ENCODE measurements at regions not wholly inside any gene's neighbourhood (a gene's known extent, or its start where the extent isn't known, plus 50 kb on each side); places are given as distances from the start of the nearest gene placed in this dataset.

DNA sequence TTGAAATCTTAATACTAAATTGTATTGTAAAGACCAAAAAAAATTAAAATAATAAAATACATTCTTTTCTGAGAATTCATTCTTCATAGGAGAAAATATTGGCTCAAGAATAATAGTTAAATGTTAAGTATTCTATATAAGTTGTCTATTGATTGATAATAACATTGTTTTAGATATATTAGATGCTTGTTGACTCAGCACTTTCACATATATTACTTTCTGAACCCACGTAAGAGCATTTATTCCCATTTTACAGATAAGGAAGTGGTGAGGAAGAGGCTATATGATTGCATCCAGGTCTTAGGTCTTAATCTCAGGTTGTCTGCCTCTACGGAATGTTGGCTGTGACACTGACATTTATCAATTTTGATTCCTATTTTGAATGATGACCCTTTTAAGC lies 898.8 kb downstream of the TTLL7 start:
- Histone ChIP-seq H2BK12ac (ENCODE audit: low read length) (no peak overlapping the region), H3K4me1 (ENCODE audit: control insufficient read depth in 1 of 2, insufficient read depth in 2 of 2, low read length in 2 of 2) (peaks cover 0 to 5% of the 10 kb centered on the region in 2 experiments), H2BK5ac (ENCODE audit: low read depth, low read length, poor library complexity) (no peak overlapping the region), H2AFZ (ENCODE audit: insufficient read depth, low read length, poor library complexity) (no peak overlapping the region), H3K9ac (ENCODE audit: low read length) (no peak overlapping the region), H4K91ac (ENCODE audit: low read depth, low read length) (no peak overlapping the region), H4K12ac (ENCODE audit: low read depth, low read length) (no peak overlapping the region), H3K4ac (ENCODE audit: low read depth, low read length) (no peak overlapping the region), H4K8ac (ENCODE audit: low read depth, low read length) (no peak overlapping the region), H3K4me3 (ENCODE audit: low read depth, low read length) (no peak overlapping the region), H3K27me3 (ENCODE audit: insufficient read depth, low read length) (no peaks in the 10 kb centered on the region), H3K79me1 (ENCODE audit: low read length) (peaks cover 13% of the 10 kb centered on the region), H3K4me2 (ENCODE audit: low read length) (no peak overlapping the region), H3K23ac (ENCODE audit: low read length) (no peak overlapping the region), H3K36me3 (ENCODE audit: control insufficient read depth in 1 of 2, insufficient read depth in 2 of 2, low read length in 2 of 2) (no peaks in the 10 kb centered on the region), H3K79me2 (ENCODE audit: control insufficient read depth, insufficient read depth, low read length, poor library complexity) (no peaks in the 10 kb centered on the region), H3K14ac (ENCODE audit: low read length) (no peak overlapping the region), H3K27ac (ENCODE audit: low read depth, low read length) (no peak overlapping the region), H2BK120ac (ENCODE audit: insufficient read depth, low read length, poor library complexity) (no peak overlapping the region), H2AK5ac (ENCODE audit: low read length) (no peak overlapping the region), H3K18ac (ENCODE audit: low read length) (no peak overlapping the region), H3K9me3 (ENCODE audit: insufficient read depth, low read depth, low read length) (no peaks in the 10 kb centered on the region)
- no peak for DNase-seq
- no CpG with 5 or more reads among the region's 2 CpGs for WGBS (ENCODE audit: extremely low coverage, insufficient coverage, insufficient read length)

DNA sequence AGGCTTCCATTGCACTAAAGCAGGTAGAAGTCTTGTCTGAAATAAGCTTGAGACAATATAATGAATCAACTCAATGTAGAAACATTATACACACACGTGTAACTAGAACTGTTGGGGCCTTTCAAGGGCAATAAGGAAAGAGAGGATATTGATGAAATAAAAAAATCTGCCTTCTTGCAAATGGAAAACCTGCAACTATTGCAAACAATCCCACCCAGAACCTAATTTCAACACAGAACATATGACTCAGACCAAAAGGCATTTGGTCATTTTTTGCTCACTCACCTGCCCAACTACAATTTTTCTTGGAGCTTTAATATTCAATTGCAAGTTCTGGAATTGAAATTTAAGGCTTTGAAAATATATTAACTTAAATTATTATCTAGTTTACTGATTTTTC lies 900.1 kb downstream of the TTLL7 start:
- Histone ChIP-seq H3K4ac (ENCODE audit: low read depth, low read length) (no peak overlapping the region), H3K14ac (ENCODE audit: low read length) (no peak overlapping the region), H3K79me1 (ENCODE audit: low read length) (peaks cover 11% of the 10 kb centered on the region), H3K9me3 (ENCODE audit: insufficient read depth, low read depth, low read length) (no peaks in the 10 kb centered on the region), H4K91ac (ENCODE audit: low read depth, low read length) (no peak overlapping the region), H2BK120ac (ENCODE audit: insufficient read depth, low read length, poor library complexity) (no peak overlapping the region), H2AFZ (ENCODE audit: insufficient read depth, low read length, poor library complexity) (no peak overlapping the region), H4K8ac (ENCODE audit: low read depth, low read length) (no peak overlapping the region), H3K36me3 (ENCODE audit: control insufficient read depth in 1 of 2, insufficient read depth in 2 of 2, low read length in 2 of 2) (no peaks in the 10 kb centered on the region), H3K4me1 (ENCODE audit: control insufficient read depth in 1 of 2, insufficient read depth in 2 of 2, low read length in 2 of 2) (peaks cover 0 to 5% of the 10 kb centered on the region in 2 experiments), H3K27me3 (ENCODE audit: insufficient read depth, low read length) (no peaks in the 10 kb centered on the region), H4K12ac (ENCODE audit: low read depth, low read length) (no peak overlapping the region), H3K79me2 (ENCODE audit: control insufficient read depth, insufficient read depth, low read length, poor library complexity) (no peaks in the 10 kb centered on the region), H3K4me3 (ENCODE audit: low read depth, low read length) (no peak overlapping the region), H3K4me2 (ENCODE audit: low read length) (no peak overlapping the region), H2AK5ac (ENCODE audit: low read length) (no peak overlapping the region), H3K23ac (ENCODE audit: low read length) (no peak overlapping the region), H2BK5ac (ENCODE audit: low read depth, low read length, poor library complexity) (no peak overlapping the region), H3K18ac (ENCODE audit: low read length) (no peak overlapping the region), H2BK12ac (ENCODE audit: low read length) (no peak overlapping the region), H3K9ac (ENCODE audit: low read length) (no peak overlapping the region), H3K27ac (ENCODE audit: low read depth, low read length) (no peak overlapping the region)
- WGBS (ENCODE audit: extremely low coverage, insufficient coverage, insufficient read length) = no CpG with 5 or more reads among the region's 1 CpG
- peak in 1 of 2 donors; percentile 62 for DNase-seq

DNA sequence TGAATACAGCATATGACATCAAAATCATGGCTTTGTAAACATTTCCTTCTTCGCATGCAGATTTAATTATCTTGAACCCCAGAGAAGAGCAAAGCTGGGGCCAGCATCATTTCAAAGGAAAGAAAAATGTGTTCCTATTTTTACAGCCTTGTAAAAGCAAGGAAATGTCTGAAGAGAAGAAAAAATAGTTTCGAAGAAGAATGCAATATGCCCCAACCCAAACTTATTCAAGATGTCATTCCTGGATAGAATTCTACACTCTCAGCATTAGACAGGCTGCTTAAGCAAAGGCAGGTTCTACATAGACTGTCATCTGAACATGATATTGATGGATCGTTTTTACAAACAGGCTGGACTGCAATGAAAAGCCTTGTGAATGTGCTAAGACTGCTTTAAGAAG lies 900.8 kb downstream of the TTLL7 start:
- no peak overlapping the region for H4K91ac ChIP-seq (ENCODE audit: low read depth, low read length)
- no peak overlapping the region for H3K4ac ChIP-seq (ENCODE audit: low read depth, low read length)
- no peak overlapping the region for H3K23ac ChIP-seq (ENCODE audit: low read length)
- no peak overlapping the region for H3K9ac ChIP-seq (ENCODE audit: low read length)
- no peaks in the 10 kb centered on the region for H3K36me3 ChIP-seq (ENCODE audit: control insufficient read depth in 1 of 2, insufficient read depth in 2 of 2, low read length in 2 of 2)
- no peak overlapping the region for H4K12ac ChIP-seq (ENCODE audit: low read depth, low read length)
- no peak overlapping the region for H2AFZ ChIP-seq (ENCODE audit: insufficient read depth, low read length, poor library complexity)
- no peak overlapping the region for H2BK120ac ChIP-seq (ENCODE audit: insufficient read depth, low read length, poor library complexity)
- no peaks in the 10 kb centered on the region for H3K9me3 ChIP-seq (ENCODE audit: insufficient read depth, low read depth, low read length)
- H3K79me1 ChIP-seq (ENCODE audit: low read length) = peaks cover 9% of the 10 kb centered on the region
- H3K4me2 ChIP-seq (ENCODE audit: low read length) = no peak overlapping the region
- H3K4me3 ChIP-seq (ENCODE audit: low read depth, low read length) = no peak overlapping the region
- H3K14ac ChIP-seq (ENCODE audit: low read length) = no peak overlapping the region
- no peaks in the 10 kb centered on the region for H3K79me2 ChIP-seq (ENCODE audit: control insufficient read depth, insufficient read depth, low read length, poor library complexity)
- no peak overlapping the region for H3K18ac ChIP-seq (ENCODE audit: low read length)
- peaks cover 0 to 3% of the 10 kb centered on the region in 2 experiments for H3K4me1 ChIP-seq (ENCODE audit: control insufficient read depth in 1 of 2, insufficient read depth in 2 of 2, low read length in 2 of 2)
- DNase-seq = no peak
- no peak overlapping the region for H2BK12ac ChIP-seq (ENCODE audit: low read length)
- no peak overlapping the region for H2BK5ac ChIP-seq (ENCODE audit: low read depth, low read length, poor library complexity)
- no peak overlapping the region for H3K27ac ChIP-seq (ENCODE audit: low read depth, low read length)
- H4K8ac ChIP-seq (ENCODE audit: low read depth, low read length) = no peak overlapping the region
- no CpG with 5 or more reads among the region's 3 CpGs for WGBS (ENCODE audit: extremely low coverage, insufficient coverage, insufficient read length)
- H3K27me3 ChIP-seq (ENCODE audit: insufficient read depth, low read length) = no peaks in the 10 kb centered on the region
- no peak overlapping the region for H2AK5ac ChIP-seq (ENCODE audit: low read length)

- peaks cover 0 to 3% of the 10 kb centered on the region in 2 experiments for H3K4me1 ChIP-seq (ENCODE audit: control insufficient read depth in 1 of 2, insufficient read depth in 2 of 2, low read length in 2 of 2)
- no peak overlapping the region for H3K4me3 ChIP-seq (ENCODE audit: low read depth, low read length)
- H3K18ac ChIP-seq (ENCODE audit: low read length) = no peak overlapping the region
- no peak overlapping the region for H3K23ac ChIP-seq (ENCODE audit: low read length)
- no peaks in the 10 kb centered on the region for H3K79me2 ChIP-seq (ENCODE audit: control insufficient read depth, insufficient read depth, low read length, poor library complexity)
- no peaks in the 10 kb centered on the region for H3K36me3 ChIP-seq (ENCODE audit: control insufficient read depth in 1 of 2, insufficient read depth in 2 of 2, low read length in 2 of 2)
- no peaks in the 10 kb centered on the region for H3K27me3 ChIP-seq (ENCODE audit: insufficient read depth, low read length)
- H4K12ac ChIP-seq (ENCODE audit: low read depth, low read length) = no peak overlapping the region
- no peak overlapping the region for H3K14ac ChIP-seq (ENCODE audit: low read length)
- H2BK12ac ChIP-seq (ENCODE audit: low read length) = no peak overlapping the region
- H2BK120ac ChIP-seq (ENCODE audit: insufficient read depth, low read length, poor library complexity) = no peak overlapping the region
- H4K91ac ChIP-seq (ENCODE audit: low read depth, low read length) = no peak overlapping the region
- no peak for DNase-seq
- H2AK5ac ChIP-seq (ENCODE audit: low read length) = no peak overlapping the region
- no peak overlapping the region for H4K8ac ChIP-seq (ENCODE audit: low read depth, low read length)
- no peak overlapping the region for H3K27ac ChIP-seq (ENCODE audit: low read depth, low read length)
- H3K4me2 ChIP-seq (ENCODE audit: low read length) = no peak overlapping the region
- peaks cover 6% of the 10 kb centered on the region for H3K79me1 ChIP-seq (ENCODE audit: low read length)
- H3K9me3 ChIP-seq (ENCODE audit: insufficient read depth, low read depth, low read length) = no peaks in the 10 kb centered on the region
- H2BK5ac ChIP-seq (ENCODE audit: low read depth, low read length, poor library complexity) = no peak overlapping the region
- H2AFZ ChIP-seq (ENCODE audit: insufficient read depth, low read length, poor library complexity) = no peak overlapping the region
- no peak overlapping the region for H3K9ac ChIP-seq (ENCODE audit: low read length)
- no peak overlapping the region for H3K4ac ChIP-seq (ENCODE audit: low read depth, low read length)
Measured at GRCh38 chr1:83097715-83098114, 901.2 kb downstream of the TTLL7 start.
